Stimulated activated naive CD4-positive, alpha-beta T cell (primary cell): ENCODE measurements at regions not wholly inside any gene's neighbourhood (a gene's known extent, or its start where the extent isn't known, plus 50 kb on each side); places are given as distances from the start of the nearest gene placed in this dataset.

Experiments
- DNase-seq, 6 experiments: peaks; one replicate each; lab custom pipeline; 2025; lab: John Stamatoyannopoulos, UW

DNA sequence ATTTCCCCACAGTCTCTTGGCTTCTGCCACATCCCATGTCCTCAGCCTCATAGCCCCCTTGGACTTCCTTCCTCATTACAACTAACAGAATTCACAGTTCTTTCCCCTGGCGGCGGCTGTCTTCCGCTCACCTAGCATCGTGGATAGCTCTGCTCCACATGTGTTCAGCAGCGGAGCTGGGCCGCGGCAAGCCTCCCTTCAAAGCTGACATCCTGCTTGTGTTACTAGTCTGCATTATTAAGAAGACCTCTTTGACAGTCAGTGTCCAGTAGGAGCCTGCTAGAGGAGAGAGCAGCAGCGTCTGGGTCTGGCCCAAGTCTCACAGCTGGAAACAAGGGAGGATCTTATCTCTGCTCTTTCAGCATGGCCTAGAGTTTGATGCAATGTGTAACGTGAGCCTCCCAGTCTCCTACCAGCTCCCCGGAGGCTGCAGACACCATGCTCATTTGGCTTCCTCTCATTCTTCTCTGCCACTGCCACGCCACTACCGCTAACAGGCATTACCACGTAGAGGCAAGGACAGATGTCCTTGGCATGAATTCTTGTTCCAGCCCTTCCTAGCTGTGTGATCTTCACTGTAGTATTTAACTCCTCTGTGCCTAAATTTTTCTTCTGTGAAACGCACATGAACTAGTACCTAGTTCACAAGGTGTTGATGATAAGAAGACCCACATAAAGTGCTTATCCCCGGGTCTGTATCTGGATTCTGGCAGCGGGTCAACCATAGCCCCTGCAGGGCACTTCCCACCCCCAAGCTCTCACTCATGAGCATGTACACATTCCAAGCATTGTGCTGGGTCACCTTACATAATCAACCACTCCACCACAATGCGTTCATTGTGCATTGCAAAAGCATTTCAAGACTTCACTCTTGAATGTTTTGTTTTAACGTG, 107.1 kb upstream of the BACH2 start:
- DNase-seq, result no peak

DNA sequence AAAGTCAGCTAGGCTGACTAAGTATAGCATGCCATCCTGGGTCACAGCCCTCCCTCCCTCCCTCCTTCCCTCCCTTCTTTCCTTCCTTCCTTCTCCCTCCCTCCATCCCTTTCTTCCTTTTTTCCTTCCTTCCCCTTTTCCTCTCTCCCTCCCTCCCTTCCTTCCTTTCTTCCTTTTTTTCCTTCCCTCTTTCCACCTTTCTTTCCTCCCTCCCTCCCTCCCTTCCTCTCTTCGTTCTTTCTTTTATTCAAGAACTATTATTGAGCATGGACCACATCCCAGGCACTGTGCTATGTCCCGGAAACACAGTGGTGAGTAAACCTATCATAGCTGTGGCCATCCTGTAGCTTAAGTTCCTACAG, 106.2 kb upstream of the BACH2 start:
- no peak for DNase-seq

DNA sequence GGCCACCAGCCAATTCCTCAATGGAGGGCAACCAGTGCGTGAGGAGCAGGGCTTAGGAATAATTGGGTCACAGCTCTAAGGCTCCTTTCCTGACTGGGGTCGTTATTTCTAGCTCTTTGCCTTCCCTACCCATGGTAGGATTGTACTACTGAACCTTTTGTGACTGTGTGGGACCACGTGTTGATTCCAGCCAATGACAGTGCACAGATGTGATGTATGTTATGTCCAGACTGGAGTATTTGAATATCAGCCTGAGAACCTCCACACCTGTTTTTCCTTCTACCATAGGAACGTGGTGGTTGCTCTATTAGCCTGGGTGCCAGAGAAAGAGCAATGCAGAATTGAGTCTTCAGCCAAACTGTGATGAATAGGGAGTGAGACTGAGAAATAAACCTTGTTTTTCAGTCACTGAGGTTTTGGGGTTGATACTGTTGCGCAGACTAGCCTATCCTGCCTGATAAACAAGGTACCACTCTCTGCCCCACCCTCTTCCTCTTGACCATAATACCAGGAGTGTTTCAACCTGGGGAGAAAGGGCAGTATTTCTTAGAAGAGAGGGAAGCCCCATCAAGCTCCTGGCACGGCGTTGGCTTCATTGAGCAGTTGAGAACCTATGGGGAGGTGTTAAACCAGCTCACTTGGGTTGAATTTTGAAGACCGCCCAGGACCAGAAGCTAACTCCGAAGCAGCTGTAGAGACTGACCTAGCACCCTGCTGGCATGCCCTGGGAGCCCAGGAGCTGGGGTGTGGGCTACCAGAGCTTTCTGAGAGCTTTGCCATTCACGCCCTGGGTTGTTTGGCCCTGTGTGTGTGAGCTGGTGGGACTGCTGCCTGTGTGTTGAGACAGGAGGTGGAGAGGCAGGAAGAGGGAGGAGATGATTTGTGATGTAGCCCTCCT, 105.5 kb upstream of the BACH2 start:
- peak in 3 of 6 experiments; percentile 8 to 32 (median 9) for DNase-seq

DNA sequence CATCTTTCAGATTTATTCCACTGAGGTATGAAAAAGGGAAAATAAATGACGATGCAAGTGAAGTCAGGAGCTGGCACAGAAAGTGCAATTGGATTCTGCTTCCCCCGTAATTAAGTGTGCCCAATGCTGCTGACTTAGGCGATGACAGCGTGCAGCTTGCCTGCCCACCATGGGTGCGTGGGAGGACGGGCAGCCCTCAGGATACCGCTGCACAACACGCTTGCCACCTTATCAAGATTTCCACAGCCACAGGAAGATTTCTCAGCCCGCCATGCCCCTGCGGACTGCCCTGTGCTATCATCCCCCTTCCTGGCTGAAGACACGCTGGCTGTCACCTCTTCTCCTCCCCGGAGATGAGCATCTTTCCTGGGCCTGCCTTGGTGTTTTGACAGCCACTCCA, 103.3 kb upstream of the BACH2 start:
- DNase-seq, result no peak

DNA sequence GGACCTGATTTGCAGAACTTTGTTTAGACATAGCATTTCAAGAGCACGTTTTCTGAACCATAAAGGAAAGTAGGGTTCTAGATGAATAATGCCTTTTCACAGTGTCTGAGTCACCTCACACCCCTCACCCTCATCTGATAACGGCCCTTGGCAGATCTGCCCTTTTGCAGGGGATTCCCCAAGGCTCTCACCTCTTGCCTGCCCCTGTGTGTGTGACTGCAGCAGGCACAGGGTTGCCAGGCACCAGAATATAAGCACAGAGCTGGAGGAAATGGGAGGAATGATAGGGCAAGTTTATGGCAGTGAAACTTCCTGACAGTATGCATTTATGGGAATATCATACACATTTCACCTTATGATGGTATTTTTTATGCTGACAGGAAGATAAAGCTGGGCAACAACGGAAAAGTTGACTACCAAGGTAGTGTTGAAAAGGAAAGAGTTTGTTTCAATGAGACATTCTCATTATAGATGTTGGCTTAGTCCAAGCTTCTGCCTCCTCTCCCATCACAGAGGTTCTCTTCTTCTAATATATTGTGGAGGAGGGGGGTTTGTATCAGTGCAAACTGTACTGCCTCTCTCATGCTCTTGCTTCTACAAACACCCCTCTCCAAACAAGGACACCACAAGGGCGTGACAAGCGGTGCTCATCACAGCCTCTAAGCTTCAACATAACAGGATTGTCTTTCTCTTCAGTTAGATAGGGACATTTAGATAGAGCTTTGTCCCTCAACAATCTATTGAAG, 101.5 kb upstream of the BACH2 start:
- peak; percentile 8 to 57 (median 29) for DNase-seq

DNA sequence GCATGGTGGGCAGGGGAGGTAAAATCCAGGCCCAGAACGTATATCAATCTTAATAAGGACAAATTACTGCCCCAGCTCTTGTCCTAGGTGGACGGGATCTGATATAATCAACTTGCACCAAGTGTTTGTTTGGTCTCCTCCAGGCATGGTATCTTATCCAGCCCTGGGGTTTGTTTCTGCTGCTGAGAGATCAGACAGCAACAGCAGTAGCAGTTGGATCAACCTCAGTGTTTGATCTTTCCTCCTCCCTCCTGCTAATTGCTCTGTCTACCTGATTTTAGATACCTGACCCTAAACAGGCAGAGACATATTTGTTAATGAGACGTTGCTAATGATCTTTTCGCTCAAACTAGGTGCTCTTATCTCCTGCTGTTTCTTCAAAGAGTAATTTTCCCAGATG, 100.4 kb upstream of the BACH2 start:
- DNase-seq, result no peak

DNA sequence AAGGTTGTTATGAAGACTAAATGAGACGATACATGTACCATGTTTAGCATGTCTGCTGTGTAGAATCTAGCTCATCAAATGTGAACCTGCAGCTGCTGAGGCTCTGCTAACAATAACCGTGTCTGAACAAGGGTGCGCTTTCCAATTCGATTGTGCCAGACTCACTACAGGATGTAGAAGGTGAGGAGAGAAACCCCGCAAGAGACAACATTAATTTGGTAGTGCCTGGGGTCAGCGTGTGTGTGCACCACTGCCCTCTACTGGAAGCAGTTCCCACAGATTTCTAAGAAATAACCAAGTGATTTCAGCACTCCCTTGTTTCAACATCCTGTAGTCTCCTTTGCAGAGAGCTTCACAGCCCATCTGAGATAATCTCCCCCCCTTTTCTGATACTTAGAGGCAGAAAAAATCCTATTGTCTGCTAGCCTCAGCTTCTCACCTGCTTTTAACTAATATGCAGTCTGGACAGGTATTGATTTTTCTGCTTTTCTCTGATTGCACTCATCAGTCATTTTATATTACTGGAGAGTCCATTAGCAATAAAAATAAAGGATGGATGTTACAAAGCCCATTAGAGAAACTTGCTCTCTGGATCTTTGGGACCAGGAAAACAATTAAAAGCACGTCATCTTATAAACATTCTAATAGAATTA, 96.7 kb upstream of the BACH2 start:
- DNase-seq, result peak; percentile 48 to 84 (median 66)

DNA sequence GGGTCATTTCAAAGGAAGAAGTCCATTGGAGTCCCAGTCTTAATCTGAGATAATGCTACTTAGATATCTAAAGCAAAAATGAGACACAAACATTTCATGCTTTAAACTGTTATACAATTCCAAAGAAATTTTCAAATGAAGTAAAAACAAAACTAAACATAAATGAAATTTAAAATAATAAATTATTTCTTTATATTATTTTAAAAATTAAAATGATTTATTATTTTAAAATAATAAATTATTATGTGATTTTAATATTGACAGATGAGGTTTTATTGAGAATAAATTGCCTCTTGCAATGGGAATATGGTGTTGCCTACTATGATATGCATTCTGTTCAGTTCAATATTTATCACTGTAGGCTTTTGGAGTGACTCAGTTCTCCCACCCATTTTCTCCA, 93.7 kb upstream of the BACH2 start:
- DNase-seq, result no peak

DNA sequence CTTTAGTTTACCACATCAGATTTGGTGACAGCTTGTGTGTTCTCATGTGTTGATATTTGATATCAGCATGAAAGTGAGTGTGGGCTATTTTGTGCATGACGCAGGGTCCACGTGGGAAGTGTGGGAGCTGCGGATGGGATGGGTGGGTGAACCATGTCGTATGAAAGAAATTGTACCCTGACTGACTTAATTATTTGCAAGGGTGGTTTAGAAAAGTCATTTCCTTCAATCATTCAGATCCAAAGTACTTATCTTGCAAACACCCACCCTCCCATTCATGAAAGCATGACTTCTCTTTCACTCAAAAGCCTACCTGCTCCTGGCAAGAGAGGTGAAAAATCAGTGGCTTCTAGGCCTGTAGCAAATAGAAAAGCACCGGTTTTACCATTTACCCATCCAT, 91.8 kb upstream of the BACH2 start:
- no peak for DNase-seq

DNA sequence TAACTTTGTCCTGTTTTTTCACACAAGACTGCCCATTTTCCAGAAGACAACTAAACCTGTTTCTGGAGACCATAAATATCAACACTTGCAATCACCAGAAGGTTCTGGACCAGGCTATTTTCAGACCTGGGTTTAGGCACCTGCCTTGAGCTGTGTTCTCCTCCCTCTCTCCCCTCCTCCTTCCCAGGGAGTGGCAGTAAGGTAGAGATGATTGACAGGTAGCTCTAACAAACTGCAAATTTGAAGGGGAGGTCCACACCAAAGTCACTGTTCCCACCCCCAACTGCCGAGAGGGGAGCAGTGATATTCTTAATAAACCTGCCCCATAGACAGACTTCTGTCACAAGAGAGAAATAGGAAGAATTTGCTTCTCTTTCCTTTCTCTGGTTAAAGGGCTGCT, 91.2 kb upstream of the BACH2 start:
- DNase-seq, result no peak

DNA sequence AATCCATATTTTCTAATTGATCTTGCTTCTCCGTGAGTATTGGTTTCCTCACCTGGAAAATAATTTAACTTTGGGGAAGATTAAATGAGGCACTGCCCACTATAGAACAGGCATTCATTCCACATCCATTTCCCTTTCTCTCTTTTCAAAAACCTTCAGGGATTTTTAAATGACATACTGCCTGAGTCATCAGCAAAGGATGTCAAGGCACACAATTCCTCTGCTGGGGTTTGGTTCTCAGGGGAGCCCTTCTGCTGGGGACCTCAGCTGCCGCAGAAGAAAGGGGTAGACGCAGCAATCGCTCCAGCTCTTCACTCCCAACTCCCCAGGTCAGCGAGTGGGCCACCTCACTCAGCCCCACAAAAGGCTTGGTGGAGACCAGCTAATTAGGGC, 90.7 kb upstream of the BACH2 start:
- no peak for DNase-seq

DNA sequence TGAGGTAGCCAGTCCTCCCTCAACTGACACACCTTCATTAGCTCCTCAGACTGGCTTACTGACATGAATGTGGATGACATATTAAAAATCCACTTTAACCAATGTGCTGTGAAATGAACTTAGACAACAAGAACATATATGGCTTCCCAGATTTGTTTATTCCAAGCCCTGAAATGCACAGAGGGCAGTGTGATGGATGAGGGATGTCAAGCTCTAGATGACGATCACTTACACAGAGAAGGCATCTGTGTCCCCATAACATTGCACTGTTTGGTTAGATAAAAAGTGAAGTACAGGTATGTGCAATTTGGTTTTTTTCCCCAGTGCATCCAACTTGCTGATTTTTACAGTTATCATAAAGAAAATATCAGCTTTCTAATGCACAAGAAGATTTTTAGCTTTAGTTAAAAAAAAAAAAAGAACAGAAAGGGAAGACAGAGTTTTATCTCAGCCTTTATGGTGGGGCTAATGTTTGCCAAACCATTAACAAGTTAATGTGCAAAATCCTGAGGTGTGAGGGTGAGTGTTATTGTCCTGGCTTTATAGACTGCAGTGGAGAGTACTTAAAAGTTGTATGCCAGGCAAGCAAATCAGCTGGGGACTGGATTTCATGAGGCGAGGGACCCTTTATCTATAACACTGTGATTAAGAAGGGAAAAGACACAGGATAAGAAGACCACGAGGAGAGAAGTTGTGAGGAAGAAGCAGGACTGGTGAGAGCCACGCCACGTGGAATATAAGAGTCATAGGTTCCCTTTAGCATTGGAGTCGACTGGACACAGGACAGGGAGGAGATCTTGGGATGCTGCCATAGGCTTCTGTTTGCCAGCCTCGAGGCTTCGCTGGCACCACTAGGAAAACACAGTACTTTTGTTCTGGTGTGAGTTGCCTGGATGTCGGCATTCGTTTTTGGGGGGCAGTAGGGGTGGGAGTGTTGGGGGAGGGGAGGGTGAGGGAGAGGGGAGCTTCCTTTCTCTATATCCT, 90.0 kb upstream of the BACH2 start:
- DNase-seq, result no peak

DNA sequence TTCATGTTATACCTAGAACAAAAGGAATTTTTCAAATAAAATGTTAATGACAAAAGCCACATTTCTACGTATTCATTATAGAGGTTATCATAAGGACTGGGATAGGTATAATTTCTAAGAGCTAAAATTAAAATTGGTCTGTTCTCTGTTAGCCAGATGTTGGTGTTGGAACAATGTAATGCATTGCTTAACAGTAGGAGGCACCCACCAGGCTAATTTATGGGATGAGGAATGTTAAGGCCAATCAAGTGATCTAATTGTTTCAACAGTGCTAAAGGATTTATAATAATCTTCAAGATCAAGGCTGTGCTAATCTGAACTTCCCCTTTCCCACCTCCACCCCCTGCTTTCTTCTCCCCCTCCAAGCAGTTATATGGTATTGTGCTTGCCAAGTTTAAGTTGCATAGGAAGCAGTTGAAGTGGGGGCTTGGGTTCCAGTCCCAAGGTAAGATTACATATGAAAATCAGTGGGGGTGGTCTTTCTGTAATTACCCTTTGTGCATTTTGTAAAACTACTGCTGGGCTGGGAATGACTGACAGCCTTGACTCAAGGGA, 89.2 kb upstream of the BACH2 start:
- DNase-seq, result no peak

DNA sequence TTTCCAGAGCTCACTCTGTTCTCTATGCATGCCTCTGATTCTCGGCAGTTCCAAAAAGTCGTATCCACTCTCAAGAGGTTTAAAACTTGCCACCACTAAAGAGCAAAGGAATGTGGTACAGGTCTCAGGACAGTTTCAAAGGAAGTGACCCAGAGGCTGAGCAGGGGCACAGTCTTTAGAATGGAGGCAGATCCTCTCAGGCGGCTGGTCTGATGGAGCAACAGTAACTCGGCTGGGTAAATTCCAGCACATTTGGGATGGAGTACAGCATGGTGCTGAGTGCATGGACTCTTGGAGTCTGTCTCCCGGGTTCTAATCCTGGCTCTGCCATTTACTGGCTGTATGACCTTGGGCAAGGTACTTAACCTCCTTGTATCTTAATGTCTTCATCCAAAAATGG, 88.1 kb upstream of the BACH2 start:
- DNase-seq, result no peak

DNA sequence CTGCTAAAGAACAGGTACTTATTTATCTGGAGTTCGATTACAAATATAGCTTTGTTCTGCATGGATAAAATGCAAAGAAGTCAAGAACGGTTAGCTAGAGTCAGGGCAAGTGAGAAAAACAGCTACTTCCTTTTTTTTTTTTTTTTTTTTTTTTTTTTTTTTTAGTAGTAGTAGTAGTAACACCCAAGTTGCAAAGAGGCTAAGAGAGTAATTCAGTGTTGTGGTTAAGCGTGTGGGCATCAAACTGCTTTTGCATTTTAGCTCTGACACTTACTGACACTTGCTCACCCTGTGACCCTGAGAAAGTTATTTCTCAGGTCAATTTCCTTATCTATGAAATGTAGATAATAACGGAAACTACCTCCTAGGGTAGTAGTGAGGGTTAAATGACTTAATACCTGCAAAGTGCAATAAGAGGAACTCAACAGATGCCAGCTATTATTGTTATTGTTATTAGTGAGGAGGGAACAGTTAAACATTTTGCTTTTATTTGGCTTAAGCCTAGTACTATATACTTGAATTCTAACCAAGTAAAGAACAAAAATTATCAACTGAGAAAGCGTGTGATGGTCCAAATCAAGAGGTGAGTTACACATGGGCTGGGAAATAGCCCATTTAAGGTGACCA, 86.7 kb upstream of the BACH2 start:
- peak in 3 of 6 experiments; percentile 19 to 54 (median 49) for DNase-seq

DNA sequence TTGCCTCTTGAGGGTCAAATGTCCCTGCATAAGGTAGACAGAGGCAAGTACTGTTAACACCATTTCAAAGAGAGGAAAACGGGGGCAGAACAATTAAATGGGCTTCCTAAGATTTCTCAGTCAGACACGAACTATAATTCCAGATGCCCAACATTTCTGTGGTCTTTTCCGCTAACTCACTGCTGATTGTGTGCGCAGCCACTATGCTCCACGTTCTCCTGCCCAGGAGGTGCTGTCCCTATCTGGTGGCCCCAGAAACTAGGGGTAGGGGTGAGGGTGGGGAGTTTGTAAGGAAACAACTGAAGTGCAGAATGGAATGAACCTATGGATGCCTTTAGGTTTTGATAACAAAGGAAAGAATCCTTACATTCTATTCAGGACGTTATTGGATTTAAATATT, 86.1 kb upstream of the BACH2 start:
- no peak for DNase-seq

DNA sequence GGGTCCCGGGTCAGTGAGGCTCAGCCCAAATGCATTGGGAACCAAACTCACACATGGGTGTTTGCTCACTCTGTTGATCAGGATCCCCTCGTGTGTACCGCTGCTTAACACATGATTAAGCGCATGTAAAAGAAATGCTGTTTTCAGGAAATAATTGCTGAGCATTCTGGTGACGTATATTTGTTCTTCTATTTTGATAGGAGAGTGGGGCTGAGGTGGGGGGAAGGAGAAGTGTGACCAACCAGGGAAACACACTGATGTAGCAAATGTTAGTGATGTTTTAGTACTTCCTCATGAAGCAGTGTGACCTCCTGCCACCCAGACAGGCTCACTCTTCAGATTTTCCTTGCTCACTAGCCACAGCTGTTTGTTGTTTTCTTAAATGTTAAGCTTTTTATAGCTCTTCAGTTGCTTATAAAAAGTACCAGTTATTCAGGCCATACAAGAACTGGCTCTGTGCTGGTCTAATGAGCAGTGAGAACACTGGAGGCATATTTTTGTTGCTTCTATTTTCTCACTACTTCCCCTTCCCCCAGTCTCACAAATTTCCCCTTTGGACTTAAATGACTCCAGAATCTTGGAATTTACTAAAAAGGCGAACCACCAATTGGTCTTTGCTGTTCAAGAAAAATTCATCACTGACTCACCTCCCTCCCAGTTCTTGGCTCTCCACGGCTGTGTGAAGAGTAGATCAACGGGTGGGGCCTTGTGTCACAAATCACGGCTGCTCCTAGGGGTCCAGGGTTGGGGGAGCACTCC, 79.2 kb upstream of the BACH2 start:
- DNase-seq, result no peak

DNA sequence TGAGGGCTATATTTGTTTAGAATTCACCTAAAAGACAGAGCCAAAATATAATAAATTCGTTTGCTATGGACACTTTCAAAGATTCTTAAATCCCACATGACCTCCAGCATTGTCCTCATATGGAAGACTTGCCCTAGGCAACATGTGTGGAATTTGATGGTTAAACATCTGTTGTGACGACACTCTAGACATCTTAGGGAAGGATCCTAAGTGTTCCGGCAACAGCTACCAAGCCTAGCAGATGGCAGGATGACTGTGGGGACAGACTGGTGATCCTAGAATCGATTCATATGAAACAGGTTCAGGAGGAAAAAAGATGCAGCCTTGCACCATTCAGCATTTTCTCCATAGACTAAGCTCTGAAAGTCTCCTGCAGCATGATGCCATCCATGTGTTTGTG, 77.6 kb upstream of the BACH2 start:
- DNase-seq, result no peak

DNA sequence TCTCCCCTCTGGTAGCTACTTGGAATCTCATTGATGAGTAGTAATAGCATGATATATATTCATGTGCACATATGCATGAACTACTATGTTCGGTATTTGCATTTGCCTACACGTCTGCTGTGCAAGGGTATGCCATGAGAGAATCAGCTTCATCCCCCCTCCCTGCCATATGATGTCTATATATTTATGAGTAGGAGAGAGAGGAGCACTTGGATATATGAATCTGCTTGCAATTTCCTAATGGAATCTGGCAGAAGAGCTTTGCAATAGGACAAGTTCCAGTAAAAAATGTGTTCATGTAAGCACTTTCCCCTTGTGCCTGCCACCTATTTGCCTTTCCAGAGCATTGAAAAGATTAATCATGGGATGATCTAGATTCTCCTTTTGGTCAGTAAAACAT, 76.2 kb upstream of the BACH2 start:
- DNase-seq, result no peak
